NCI-H1694 treated with DMSO at 0.1 percent for 48 hours (cell line): ENCODE measurements at regions not wholly inside any gene's neighbourhood (a gene's known extent, or its start where the extent isn't known, plus 50 kb on each side); places are given as distances from the start of the nearest gene placed in this dataset.
"Not testable (repeated sequence)": the region's sequence is repeated elsewhere in the genome, so short reads cannot be mapped to it uniquely, and the experiment has no call there.

Source experiments
- DNase-seq: peaks from one replicate; lab custom pipeline; 2025; lab: John Stamatoyannopoulos, UW

DNA sequence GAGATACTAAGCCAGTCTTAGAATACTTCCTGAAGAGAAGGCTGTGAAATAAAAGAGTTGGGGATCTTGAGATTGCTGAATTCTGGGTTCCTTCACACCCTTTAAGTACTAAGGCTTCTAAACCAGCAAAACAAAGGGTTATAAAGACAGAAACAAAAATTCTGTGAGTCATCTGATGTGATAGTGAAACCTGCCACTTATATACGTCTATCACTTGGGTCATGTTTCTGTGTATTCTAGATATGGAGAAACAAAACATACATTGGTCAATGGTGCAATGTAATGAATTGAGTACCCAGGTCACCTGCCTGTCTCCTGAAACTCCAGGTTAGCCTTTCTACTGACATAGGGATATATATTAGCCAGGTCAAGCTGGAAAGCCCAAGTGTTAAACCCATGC, 319.3 kb upstream of the GRAMD2B start:
- no peak for DNase-seq

DNA sequence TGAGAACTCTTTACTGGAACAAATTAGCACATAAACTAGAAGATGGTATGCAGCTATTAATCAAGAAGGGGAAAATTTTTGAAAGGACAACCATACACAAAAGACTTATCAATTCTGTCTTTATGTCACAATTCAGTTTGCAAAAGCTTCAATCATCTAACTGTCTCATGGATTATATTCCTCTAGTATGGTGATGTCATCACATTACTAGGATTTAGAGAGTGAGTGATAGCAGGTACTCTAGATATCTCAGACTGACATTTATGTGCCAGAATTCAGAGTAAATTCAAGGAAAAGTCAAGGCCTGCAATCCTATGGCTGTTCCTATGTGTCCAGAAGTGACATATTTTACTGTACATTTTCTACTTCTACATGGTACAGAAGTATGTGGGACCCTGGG, 318.9 kb upstream of the GRAMD2B start:
- no peak for DNase-seq

DNA sequence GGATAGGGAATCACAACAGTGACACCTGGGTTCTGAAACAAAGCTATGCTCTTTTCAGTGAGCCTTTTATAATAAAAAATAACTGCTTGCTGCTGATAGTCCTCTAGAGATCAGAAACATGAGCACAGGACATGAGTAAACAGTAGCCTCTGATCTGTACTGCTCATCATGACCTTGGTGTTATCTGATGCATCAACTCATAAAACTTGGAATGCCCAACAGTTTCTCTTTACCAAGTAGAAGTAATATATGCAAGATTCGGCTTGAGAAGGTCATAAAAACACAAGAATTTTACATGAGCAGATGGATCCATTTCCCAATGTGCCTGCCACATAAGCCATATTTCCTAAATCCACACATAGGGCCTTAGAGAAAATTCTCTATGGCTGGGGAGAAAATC, 318.3 kb upstream of the GRAMD2B start:
- DNase-seq, result no peak

DNA sequence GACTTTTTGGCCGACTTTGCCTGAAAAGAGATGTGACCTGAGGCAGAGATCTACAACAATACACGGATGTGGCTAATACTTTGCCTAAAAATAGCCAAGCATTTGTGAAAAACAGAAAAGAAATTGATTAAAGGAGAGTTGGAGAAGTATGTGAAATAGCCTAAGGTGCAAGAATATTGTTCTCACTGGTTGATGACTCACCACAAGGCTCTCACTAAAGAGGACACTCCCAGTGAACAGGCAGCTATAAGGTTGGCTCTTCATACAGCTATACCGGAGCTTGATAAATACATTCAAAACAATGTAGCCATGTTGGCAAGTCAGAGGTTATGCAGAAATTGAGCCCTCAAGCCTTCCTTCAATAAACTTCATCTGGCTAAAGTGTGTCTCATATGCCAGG, 317.2 kb upstream of the GRAMD2B start:
- DNase-seq, result no peak

DNA sequence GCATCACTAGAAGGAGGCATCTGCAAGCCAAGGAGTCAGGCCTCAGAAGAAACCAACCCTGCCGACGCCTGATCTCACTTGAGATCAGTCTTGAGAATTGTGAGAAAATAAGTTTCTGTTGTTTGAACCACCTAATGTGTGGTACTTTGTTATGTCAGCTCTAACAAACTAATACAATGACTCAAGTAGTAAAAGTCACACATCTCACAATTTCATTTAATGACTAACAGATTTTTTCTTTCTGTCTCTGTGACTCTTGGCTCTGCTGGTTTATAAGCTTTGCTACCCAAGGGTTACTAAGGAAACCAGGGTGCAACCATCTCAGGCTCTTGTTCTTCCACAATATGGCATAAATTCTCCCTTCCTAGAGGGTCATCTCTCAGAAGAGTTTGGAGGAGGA, 315.8 kb upstream of the GRAMD2B start:
- DNase-seq, result no peak

DNA sequence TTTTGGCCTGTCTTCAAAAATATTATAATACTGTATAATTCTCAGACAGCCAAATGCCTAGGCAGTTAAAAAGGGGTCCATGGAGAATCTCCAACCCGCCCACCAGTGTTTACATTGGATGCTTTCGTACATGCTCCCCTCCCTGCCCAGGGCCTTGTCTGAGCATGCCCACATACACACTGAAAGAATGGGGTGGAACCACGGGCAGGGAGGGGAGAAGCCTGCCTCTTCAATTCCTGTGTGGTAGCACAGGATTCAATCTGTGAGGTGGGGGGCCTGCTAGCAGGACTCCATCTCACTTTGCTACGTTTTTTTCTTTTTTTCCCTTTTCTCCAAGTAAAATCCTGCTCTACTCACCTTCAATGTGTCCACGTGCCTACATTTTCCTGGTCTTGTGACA, 314.7 kb upstream of the GRAMD2B start:
- DNase-seq, result no peak

DNA sequence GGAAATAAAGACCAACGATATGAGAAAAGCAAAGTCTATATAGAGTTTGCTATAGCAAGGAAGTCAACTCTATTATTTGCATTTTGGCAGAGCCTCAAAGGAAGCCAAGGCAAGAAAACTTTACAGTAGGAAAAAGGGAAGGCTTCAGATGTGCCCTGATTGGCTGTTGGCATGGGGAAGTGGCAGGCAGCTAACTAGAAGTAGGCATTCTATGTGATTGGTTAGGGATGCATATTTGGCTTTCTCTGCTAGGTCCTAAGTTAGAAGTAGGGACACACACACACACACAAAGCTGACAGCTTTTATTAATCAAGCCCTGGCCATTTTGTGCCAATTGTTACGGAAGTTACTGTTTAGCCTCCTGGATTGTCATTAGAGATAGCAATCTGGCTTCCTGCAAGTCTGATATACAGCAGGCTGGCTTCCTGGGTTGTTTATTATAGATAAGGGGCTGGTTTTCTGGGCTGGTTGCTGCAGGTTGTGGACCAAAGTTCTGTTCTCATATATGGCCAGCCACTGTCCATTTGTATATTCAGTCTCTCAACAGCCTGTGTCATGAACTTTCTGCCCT, 308.1 kb upstream of the GRAMD2B start:
- DNase-seq, result no peak

DNA sequence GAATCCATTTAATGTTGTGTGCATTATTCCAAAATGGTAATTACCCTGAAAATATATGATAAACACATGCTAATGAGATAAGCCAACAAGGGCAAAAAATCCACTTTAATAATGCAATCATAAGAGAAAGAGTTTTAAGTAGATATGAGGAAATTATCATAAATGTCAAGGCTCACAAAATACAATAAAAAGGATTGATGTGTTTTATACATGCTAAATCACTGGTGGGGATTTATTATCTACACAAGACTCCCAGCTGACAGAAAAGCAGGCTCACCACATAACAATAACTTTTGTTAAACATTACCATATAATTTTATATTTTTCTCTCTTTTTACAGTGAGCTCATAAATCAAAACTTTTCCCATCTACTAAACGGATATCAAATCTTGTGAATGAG, 306.2 kb upstream of the GRAMD2B start:
- no peak for DNase-seq

DNA sequence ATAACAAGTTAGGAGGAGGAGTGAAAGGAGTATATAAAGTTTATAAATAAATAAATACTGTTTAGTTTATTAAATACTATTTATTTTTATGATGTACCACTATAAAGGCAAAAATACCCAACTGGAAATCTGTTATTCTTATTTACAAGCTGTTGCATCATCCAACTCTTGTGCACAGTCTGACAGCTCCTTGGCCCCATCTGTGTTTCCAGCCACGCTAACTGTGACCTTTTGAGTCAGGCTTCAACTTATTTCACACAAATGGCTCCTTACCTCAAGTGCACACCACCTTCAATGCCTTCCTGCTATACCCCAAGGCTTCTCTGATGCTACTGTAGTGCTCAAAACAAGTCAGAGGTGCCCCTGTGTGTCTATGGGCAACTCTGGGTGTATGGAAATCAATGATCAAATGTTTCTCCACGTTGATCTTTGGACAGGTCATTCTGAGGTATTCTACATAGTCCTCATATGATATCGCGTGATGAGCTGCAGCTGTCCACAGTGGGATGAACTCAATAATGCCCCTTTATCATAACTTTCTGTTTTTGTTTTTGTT, 303.2 kb upstream of the GRAMD2B start:
- DNase-seq, result no peak

DNA sequence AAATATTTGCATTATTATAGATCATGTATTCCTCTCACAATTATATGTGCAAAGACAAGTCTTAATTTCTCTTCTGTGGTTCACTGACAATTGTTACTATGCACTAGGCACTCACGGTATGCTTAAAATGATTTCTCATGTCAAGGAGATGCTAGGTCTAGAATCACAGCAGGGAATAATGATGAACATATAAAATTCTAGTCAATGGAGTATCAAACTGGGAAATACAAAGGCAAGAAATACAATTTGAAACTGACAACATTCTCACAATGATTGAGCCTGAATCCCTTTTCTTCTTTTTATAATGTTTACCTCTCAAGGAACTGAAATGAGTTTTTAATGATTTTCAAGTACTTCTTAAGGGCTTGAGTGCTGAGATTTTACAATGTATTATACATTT, 302.3 kb upstream of the GRAMD2B start:
- no peak for DNase-seq

DNA sequence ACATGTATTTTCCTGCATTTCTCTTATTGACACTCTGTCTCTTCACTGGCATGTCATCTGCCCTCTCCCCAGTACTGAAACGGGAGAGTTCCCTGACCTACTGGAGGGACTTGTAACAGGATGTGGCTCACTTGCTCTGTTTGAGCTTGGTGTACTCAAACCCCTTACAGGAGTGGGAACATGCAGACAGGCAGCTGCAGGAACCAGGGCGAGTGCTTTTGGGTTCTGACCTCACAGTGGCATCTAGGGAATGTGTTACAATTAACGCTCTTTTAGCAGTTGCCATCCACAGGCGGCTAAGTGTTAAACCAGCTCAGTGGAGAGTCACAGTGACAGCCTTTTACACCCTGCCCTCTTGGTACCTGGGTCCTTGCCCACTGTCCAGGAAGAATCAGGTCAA, 300.3 kb upstream of the GRAMD2B start:
- no peak for DNase-seq

DNA sequence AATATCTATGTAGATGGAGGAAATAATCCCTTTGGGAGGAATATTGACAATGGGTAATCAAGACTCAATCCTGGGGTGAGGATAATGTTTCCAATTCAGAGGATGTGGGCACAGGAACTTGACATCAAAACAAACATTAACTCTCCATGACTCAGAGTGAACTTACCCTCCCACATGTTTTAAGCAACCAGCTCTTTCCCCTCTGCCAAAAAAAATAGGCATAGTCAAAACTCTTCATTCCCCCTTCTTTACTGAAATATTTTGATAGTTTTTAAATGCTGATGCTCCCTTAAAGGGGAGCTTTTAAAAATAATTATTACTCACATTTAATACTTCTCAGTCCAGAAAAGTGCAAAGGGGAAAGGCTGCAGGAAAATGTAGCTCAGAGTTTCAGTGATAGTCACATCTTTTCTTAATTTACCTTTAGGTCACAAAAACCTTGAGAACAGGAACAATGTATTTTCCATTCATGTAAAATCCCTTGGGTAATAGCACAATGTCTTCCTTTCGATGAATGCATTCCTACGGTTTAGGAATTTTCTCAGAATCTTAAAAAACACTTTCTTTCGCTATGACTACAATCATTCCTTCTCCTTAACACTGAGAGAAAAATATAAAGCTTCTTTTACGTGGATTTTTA, 298.4 kb upstream of the GRAMD2B start:
- DNase-seq, result no peak

DNA sequence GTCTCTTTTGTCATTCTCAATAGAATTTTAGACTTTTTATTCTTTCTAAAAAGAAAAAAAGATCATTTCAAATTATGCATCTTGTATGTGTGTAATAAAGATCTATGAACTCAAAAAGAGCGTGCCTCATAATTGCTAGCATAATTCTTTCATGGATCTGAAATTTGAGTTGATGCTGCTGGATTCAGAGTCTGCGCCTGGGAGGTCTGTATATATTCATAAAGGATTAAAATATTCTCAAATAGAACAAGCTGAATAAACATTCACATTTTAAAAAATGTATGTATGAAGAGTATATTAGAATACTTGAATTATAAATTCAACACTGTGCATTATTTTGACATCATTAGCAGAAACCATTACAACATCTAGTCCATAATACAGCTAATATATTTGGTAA, 297.8 kb upstream of the GRAMD2B start:
- no peak for DNase-seq

DNA sequence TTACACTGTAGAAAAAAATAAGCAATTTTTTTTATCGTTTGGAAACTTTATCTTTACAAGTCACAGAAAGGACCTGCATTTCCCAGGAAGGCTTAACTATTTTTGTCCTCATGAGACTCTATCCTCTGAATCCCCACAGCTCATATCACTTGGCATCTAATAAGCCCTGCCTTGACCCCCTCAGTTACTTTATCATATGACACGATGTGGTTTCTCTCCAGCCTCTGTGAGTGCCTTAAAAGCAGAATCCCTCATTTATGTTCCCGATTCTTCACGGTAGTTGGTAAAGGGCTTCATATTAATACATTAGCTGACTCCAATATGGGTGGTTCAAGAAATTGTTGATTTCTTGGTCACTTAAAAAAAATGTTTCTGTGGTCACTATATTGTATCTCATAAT, 296.6 kb upstream of the GRAMD2B start:
- no peak for DNase-seq

DNA sequence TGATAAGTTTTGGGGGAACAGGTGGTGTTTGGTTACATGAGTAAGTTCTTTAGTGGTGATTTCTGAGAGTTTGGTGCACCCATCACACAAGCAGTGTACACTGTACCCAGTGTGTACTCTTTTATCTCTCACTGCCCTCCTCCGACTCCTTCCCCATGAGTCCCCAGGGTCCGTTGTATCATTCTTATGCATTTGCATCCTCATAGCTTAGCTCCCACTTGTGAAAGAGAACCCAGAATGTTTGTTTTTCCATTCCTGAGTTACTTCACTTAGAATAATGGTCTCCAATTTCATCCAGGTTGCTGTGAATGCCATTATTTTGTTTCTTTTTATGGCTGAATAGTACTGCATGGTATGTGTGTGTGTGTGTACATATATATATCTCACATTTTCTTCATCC, 295.8 kb upstream of the GRAMD2B start:
- not testable (repeated sequence) for DNase-seq

DNA sequence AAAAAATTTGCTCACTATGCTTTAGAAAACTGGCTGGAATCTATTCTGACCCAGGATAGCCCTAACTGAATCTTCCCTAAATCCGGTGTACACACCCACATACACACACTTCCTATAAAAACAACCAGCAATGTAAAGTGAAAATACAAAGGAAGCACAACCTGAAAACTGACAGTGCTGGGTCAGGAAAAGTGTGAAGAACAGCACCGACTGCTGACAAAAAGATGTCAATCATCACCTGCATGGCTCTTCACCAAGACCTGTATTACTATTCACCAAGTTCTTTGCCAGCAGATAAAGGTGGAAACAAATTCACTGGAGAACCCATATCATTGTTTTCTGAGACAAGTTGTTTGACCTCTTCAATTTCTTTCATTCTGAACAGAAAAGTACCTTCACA, 293.8 kb upstream of the GRAMD2B start:
- no peak for DNase-seq

DNA sequence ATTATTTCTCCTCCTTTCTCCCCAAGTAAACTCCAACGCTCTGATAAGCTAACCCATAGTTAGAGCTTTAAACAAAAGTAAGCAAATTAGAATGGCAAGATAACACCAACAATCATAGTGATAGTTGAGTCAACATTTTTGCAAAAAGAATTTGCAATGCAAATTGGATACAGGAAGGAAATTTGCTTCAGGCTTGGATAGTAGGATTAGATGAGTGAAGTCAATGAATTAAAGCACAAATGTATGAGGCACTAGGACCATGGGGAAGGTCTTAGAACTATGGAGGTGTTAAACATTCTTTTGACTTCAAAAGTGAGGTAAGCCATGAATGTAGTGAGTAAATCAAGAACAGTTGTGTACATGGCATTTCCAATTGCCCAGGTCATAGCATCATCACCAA, 289.8 kb upstream of the GRAMD2B start:
- DNase-seq, result no peak

DNA sequence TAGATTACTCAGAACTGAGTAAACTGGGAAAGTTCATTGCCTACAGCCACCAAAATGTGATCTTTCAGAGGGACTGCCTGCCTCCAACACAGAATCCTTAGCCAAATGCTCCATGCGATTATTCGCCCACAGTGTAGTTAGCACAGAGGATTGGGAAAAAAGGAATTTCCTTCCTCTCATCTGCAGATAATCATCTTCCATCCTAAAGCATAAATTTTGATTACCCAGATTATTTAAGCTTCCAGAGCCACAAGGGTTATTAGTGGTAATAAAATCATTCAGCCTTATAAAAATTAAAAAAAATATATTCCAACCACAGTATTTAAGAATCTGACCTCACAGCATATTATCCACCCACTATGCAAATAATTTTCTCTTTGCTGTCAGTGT, 285.3 kb upstream of the GRAMD2B start:
- DNase-seq, result no peak

DNA sequence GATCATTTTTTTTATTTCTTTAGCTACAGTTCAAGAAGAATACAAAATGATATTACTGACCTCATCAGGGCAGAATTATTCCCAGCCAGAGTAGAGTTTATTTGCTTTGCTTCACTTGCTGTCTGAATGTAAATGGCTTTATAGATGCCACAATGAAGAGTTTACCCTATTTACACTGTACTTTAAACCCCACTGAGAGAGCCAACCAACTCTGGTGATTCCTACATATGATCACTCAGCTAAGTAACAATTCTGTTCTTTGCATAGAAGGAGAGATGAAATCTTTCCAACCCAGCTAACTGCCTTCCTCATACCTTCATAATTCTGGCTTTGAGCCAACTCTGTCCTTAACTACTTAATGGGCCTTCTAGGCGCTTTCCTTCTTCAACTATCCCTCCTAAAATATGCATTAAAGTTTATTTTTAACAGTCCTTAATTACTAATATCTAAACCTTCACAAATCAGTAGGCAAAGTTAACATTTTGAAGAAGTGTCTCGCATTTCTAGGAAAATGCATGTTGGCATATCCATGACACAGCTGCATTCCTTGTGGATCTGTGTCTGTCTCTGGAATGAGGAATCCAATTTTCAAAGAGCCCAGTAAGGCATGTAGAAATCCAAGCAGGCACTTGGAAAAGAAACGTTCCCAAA, 284.8 kb upstream of the GRAMD2B start:
- DNase-seq, result no peak

DNA sequence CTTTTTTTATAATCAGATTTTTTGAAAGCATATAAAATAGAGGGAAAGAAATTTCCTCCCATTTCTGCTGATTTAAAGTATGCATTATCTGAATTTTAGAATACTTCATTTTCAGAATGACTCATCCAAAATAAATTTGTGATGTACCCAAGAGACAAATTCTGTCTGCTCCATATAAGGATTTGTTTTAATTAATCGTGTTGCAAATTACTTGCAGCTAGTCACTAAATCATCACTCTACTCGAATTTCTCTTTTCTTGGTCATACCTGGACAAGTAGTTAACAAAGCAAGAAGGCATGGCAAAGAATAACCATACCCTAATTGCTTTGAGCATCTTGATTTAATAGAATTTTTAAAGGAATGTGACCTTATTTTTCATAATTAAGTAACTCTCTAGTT, 284.1 kb upstream of the GRAMD2B start:
- no peak for DNase-seq

DNA sequence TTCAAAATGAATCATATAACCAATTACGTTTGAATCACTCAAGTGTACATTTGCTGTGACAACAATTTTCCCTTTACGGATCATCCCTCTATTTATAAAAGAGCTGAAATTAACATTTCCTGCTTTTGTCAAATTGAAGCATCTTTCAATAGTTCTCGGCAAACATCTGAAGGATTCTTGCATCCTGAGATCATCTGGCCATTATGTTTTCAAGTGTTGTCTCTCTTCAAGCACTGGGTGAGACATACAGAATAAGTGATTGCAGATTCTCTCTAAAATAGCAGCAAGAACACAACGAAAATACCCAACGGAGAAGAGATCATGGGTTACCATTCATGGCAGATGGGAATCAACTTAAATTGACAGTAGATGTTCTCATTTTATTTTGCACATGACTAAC, 283.4 kb upstream of the GRAMD2B start:
- no peak for DNase-seq

DNA sequence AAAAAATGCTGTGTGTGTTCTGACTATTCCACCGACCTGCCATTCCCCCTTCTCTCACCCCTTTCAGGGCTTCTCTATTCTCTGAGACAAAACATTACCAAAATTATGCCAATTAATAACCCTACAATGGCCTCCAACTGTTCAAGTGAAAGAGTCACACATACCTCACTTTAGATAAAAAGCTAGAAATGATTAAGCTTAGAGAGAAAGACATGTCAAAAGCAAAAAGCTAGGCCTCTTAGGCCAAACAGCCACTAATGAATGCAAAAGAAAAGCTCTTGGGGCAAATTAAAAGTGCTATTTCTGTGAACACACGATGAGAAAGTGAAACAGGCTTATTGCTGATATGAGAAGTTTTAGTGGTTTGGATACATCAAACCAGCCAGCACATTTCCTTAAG, 279.6 kb upstream of the GRAMD2B start:
- no peak for DNase-seq

DNA sequence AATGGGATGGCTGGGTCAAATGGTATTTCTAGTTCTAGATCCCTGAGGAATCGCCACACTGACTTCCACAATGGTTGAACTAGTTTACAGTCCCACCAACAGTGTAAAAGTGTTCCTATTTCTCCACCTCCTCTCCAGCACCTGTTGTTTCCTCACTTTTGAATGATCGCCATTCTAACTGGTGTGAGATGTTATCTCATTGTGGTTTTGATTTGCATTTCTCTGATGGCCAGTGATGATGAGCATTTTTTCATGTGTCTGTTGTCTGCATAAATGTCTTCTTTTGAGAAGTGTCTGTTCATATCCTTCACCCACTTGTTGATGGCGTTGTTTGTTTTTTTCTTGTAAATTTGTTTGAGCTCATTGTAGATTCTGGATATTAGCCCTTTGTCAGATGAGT, 272.9 kb upstream of the GRAMD2B start:
- DNase-seq, result not testable (repeated sequence)

DNA sequence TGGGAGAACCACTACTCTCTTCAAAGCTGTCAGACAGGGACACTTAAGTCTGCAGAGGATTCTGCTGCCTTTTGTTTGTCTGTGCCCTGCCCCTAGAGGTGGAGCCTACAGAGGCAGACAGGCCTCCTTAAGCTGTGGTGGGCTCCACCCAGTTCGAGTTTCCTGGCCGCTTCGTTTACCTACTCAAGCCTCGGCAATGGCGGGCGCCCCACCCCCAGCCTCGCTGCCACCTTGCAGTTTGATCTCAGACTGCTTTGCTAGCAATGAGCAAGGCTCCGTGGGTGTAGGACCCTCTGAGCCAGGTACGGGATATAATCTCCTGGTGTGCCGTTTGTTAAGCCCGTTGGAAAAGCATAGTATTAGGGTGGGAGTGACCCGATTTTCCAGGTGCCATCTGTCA, 267.9 kb upstream of the GRAMD2B start:
- not testable (repeated sequence) for DNase-seq
